Superior temporal gyrus (tissue), 1 donor: ENCODE measurements at regions not wholly inside any gene's neighbourhood (a gene's known extent, or its start where the extent isn't known, plus 50 kb on each side); places are given as distances from the start of the nearest gene placed in this dataset.

Source experiments
- DNase-seq: peaks from one replicate; pipeline ENCODE4 v3.0.0-alpha.2; 2016; ENCODE audit errors: extremely low spot score

GRCh38 chr6:122524056-122524455 lies 52.4 kb upstream of the SERINC1 start:
- DNase-seq = no peak

- DNase-seq = peak; percentile 83
These were observed 58.9 kb upstream of the SERINC1 start for GRCh38 chr6:122530440-122531046.

- no peak for DNase-seq
These were observed 61.9 kb upstream of the PKIB start for GRCh38 chr6:122548281-122548680.

GRCh38 chr6:122548820-122549219 lies 61.4 kb upstream of the PKIB start:
- no peak for DNase-seq

- no peak for DNase-seq
These were observed 56.5 kb upstream of the PKIB start for GRCh38 chr6:122553697-122554096.

- DNase-seq = no peak
These were observed 54.6 kb upstream of the PKIB start for GRCh38 chr6:122555561-122555960.

- DNase-seq = no peak
These were observed 52.1 kb upstream of the PKIB start for GRCh38 chr6:122558080-122558479.
